ENCODE measurements at regions not wholly inside any gene's neighbourhood (a gene's known extent, or its start where the extent isn't known, plus 50 kb on each side); places are given as distances from the start of the nearest gene placed in this dataset.

- DNase-seq: peak; percentile 74
- Histone ChIP-seq H3K9ac (ENCODE audit: extremely low read depth, low read length, poor library complexity, severe bottlenecking) (no peak overlapping the region), H3K27ac (ENCODE audit: low read depth, low read length) (no peak overlapping the region), H3K27me3 (ENCODE audit: control insufficient read depth, insufficient read depth, low read length, poor library complexity, severe bottlenecking) (peaks cover 93% of the 10 kb centered on the region), H3K4me3 (ENCODE audit: low read length) (no peak overlapping the region), H3K9me3 (ENCODE audit: control insufficient read depth, low read length) (no peaks in the 10 kb centered on the region), H3K36me3 (ENCODE audit: control insufficient read depth, insufficient read depth, low read length) (no peaks in the 10 kb centered on the region), H3K4me1 (ENCODE audit: control insufficient read depth, insufficient read depth, low read length) (no peaks in the 10 kb centered on the region)
- Mint-ChIP-seq H3K27me3 (ENCODE audit: insufficient read depth) (peaks cover 82% of the 10 kb centered on the region), H3K36me3 (ENCODE audit: low read depth) (no peaks in the 10 kb centered on the region), H3K4me1 (peaks cover 13% of the 10 kb centered on the region), H3K4me3 (no peak overlapping the region), H3K27ac (no peak overlapping the region), H3K9me3 (no peaks in the 10 kb centered on the region)
- 44 to 45% methylated on average over 3 to 9 of the region's 9 CpGs for WGBS, 2 experiments (ENCODE audit: insufficient coverage in 1 of 2, insufficient read length in 1 of 2)
- TF ChIP-seq CTCF (conservative IDR thresholded peaks at IDR 0.05): no peak
Measured at GRCh38 chr14:97277711-97278110, 480.5 kb downstream of the VRK1 start.

- Histone ChIP-seq H3K4me1 (ENCODE audit: control insufficient read depth, insufficient read depth, low read length) (no peaks in the 10 kb centered on the region), H3K27me3 (ENCODE audit: control insufficient read depth, insufficient read depth, low read length, poor library complexity, severe bottlenecking) (peaks cover 71% of the 10 kb centered on the region), H3K9me3 (ENCODE audit: control insufficient read depth, low read length) (no peaks in the 10 kb centered on the region), H3K9ac (ENCODE audit: extremely low read depth, low read length, poor library complexity, severe bottlenecking) (no peak overlapping the region), H3K27ac (ENCODE audit: low read depth, low read length) (no peak overlapping the region), H3K4me3 (ENCODE audit: low read length) (no peak overlapping the region), H3K36me3 (ENCODE audit: control insufficient read depth, insufficient read depth, low read length) (no peaks in the 10 kb centered on the region)
- Mint-ChIP-seq H3K27me3 (ENCODE audit: insufficient read depth) (peaks cover 67% of the 10 kb centered on the region), H3K9me3 (no peaks in the 10 kb centered on the region), H3K36me3 (ENCODE audit: low read depth) (no peaks in the 10 kb centered on the region), H3K4me3 (no peak overlapping the region), H3K27ac (no peak overlapping the region), H3K4me1 (peaks cover 20% of the 10 kb centered on the region)
- no peak for DNase-seq
- WGBS, 2 experiments (ENCODE audit: insufficient coverage in 1 of 2, insufficient read length in 1 of 2): 78 to 90% methylated on average over 7 to 10 of the region's 10 CpGs
- no peak for TF ChIP-seq CTCF (conservative IDR thresholded peaks at IDR 0.05)
Measured at GRCh38 chr14:97280526-97280925, 483.3 kb downstream of the VRK1 start.

GRCh38 chr14:97281741-97282140, 484.6 kb downstream of the VRK1 start:
- Mint-ChIP-seq H3K4me3 (no peak overlapping the region), H3K27me3 (ENCODE audit: insufficient read depth) (peaks cover 64% of the 10 kb centered on the region), H3K9me3 (no peaks in the 10 kb centered on the region), H3K36me3 (ENCODE audit: low read depth) (no peaks in the 10 kb centered on the region), H3K4me1 (peaks cover 23% of the 10 kb centered on the region), H3K27ac (no peak overlapping the region)
- WGBS, 2 experiments (ENCODE audit: insufficient coverage in 1 of 2, insufficient read length in 1 of 2): 92% methylated on average over 3 of the region's 3 CpGs; no CpG with 5 or more reads in 1 of the 2 experiments
- Histone ChIP-seq H3K36me3 (ENCODE audit: control insufficient read depth, insufficient read depth, low read length) (no peaks in the 10 kb centered on the region), H3K4me1 (ENCODE audit: control insufficient read depth, insufficient read depth, low read length) (no peaks in the 10 kb centered on the region), H3K27ac (ENCODE audit: low read depth, low read length) (no peak overlapping the region), H3K27me3 (ENCODE audit: control insufficient read depth, insufficient read depth, low read length, poor library complexity, severe bottlenecking) (peaks cover 68% of the 10 kb centered on the region), H3K9me3 (ENCODE audit: control insufficient read depth, low read length) (no peaks in the 10 kb centered on the region), H3K4me3 (ENCODE audit: low read length) (no peak overlapping the region), H3K9ac (ENCODE audit: extremely low read depth, low read length, poor library complexity, severe bottlenecking) (no peak overlapping the region)
- DNase-seq: no peak
- TF ChIP-seq CTCF (conservative IDR thresholded peaks at IDR 0.05): no peak

Data from endodermal cell (in vitro differentiated cells).